Coronary artery (tissue), 2 donors: ENCODE measurements at regions not wholly inside any gene's neighbourhood (a gene's known extent, or its start where the extent isn't known, plus 50 kb on each side); places are given as distances from the start of the nearest gene placed in this dataset.
"Not testable (repeated sequence)": the region's sequence is repeated elsewhere in the genome, so short reads cannot be mapped to it uniquely, and the experiment has no call there.

Experiments
- DNase-seq: peaks from one replicate; pipeline ENCODE4 v3.0.0-alpha.2; 2017; ENCODE audit warnings: low spot score
- H3K27ac ChIP-seq, 2 donors: fragments of 200-600 bp; sonication (generic); one replicate each; pipeline ENCODE4 v1.5.1; 2016 to 2019
- H3K4me3 ChIP-seq: fragments of 200-600 bp; sonication (generic); 2 replicates; pipeline ENCODE4 v1.5.1; 2016; ENCODE audit warnings: mild to moderate bottlenecking, moderate library complexity
- CTCF ChIP-seq: fragments of 200-600 bp; sonication (generic); IDR thresholded peaks from one replicate; pipeline ENCODE4 v1.5.1; 2019; ENCODE audit warnings: antibody characterized with exemption

GRCh38 chr14:106694638-106695393, 1168.4 kb downstream of the TMEM121 start:
- Histone ChIP-seq H3K4me3 (no peak overlapping the region), H3K27ac (no peak overlapping the region)
- no peak for TF ChIP-seq CTCF
- DNase-seq = no peak

- not testable (repeated sequence) for H3K27ac ChIP-seq, H3K4me3 ChIP-seq, DNase-seq
Measured at GRCh38 chr14:106698620-106699267, 1172.4 kb downstream of the TMEM121 start.

GRCh38 chr14:106703651-106704050, 1177.3 kb downstream of the TMEM121 start:
- DNase-seq, H3K27ac ChIP-seq: not testable (repeated sequence)

GRCh38 chr14:106706488-106706887, 1180.1 kb downstream of the TMEM121 start:
- not testable (repeated sequence) for H3K4me3 ChIP-seq, DNase-seq, H3K27ac ChIP-seq

More at GRCh38 chr14:106703651-106704050, 1177.3 kb downstream of the TMEM121 start:
- not testable (repeated sequence) for H3K4me3 ChIP-seq

- not testable (repeated sequence) for H3K27ac ChIP-seq, DNase-seq, H3K4me3 ChIP-seq
Measured at GRCh38 chr14:106710187-106710586, 1183.8 kb downstream of the TMEM121 start.

- not testable (repeated sequence) for H3K27ac ChIP-seq, DNase-seq, H3K4me3 ChIP-seq
Measured at GRCh38 chr14:106712513-106712912, 1186.1 kb downstream of the TMEM121 start.

- H3K4me3 ChIP-seq, H3K27ac ChIP-seq, DNase-seq: not testable (repeated sequence)
Measured at GRCh38 chr14:106714446-106715428, 1188.4 kb downstream of the TMEM121 start.

- H3K4me3 ChIP-seq, H3K27ac ChIP-seq, DNase-seq: not testable (repeated sequence)
Measured at GRCh38 chr14:106717544-106717943, 1191.2 kb downstream of the TMEM121 start.

- not testable (repeated sequence) for DNase-seq, H3K27ac ChIP-seq, H3K4me3 ChIP-seq
Measured at GRCh38 chr14:106719880-106720279, 1193.5 kb downstream of the TMEM121 start.

GRCh38 chr14:106721926-106722325, 1195.5 kb downstream of the TMEM121 start:
- not testable (repeated sequence) for H3K4me3 ChIP-seq, DNase-seq, H3K27ac ChIP-seq

- not testable (repeated sequence) for H3K4me3 ChIP-seq, DNase-seq, H3K27ac ChIP-seq
Measured at GRCh38 chr14:106722813-106723687, 1196.7 kb downstream of the TMEM121 start.

- not testable (repeated sequence) for DNase-seq, H3K4me3 ChIP-seq, H3K27ac ChIP-seq
Measured at GRCh38 chr14:106727962-106728361, 1201.6 kb downstream of the TMEM121 start.
